ENCODE measurements at regions not wholly inside any gene's neighbourhood (a gene's known extent, or its start where the extent isn't known, plus 50 kb on each side); places are given as distances from the start of the nearest gene placed in this dataset.

- no peak for ATAC-seq
- no peak for TF ChIP-seq RARB (CRISPR knock-in tag; IDR thresholded peaks at IDR 0.05)
- TF ChIP-seq PPARA (CRISPR knock-in tag; IDR thresholded peaks at IDR 0.05; ENCODE audit: borderline replicate concordance): no peak
- no peak for TF ChIP-seq ZNF565 (CRISPR knock-in tag; conservative IDR thresholded peaks at IDR 0.05; ENCODE audit: low read depth)
- TF ChIP-seq ESRRG (CRISPR knock-in tag; IDR thresholded peaks at IDR 0.05): no peak
- TF ChIP-seq ARNTL (CRISPR knock-in tag; IDR thresholded peaks at IDR 0.05; ENCODE audit: borderline replicate concordance, low read depth): no peak
- TF ChIP-seq CSDC2 (CRISPR knock-in tag; IDR thresholded peaks at IDR 0.05): no peak
Observed at GRCh38 chr1:30378991-30379581, 344.3 kb downstream of the MATN1 start.

GRCh38 chr1:30378003-30378596 lies 345.3 kb downstream of the MATN1 start:
- no peak for ATAC-seq
- no peak for TF ChIP-seq ISL1 (CRISPR knock-in tag; IDR thresholded peaks at IDR 0.05)
- no peak for TF ChIP-seq CSRNP3 (CRISPR knock-in tag; IDR thresholded peaks at IDR 0.05)
- TF ChIP-seq ARNTL (CRISPR knock-in tag; IDR thresholded peaks at IDR 0.05; ENCODE audit: borderline replicate concordance, low read depth): no peak
- no peak for TF ChIP-seq PPARA (CRISPR knock-in tag; IDR thresholded peaks at IDR 0.05; ENCODE audit: borderline replicate concordance)
- TF ChIP-seq TOX (CRISPR knock-in tag; IDR thresholded peaks at IDR 0.05; ENCODE audit: borderline replicate concordance): no peak
- TF ChIP-seq BACH2 (CRISPR knock-in tag; IDR thresholded peaks at IDR 0.05; ENCODE audit: borderline replicate concordance): no peak
- no peak for TF ChIP-seq TSHZ2 (CRISPR knock-in tag; IDR thresholded peaks at IDR 0.05)
- no peak for TF ChIP-seq ZFP30 (CRISPR knock-in tag; IDR thresholded peaks at IDR 0.05)
- no peak for TF ChIP-seq ZC3H10 (CRISPR knock-in tag; IDR thresholded peaks at IDR 0.05)
- TF ChIP-seq ZNF565 (CRISPR knock-in tag; conservative IDR thresholded peaks at IDR 0.05; ENCODE audit: low read depth): no peak
- TF ChIP-seq ZNF8 (CRISPR knock-in tag; IDR thresholded peaks at IDR 0.05): no peak
- no peak for TF ChIP-seq PATZ1 (CRISPR knock-in tag; IDR thresholded peaks at IDR 0.05; ENCODE audit: borderline replicate concordance)
- TF ChIP-seq CREB5 (CRISPR knock-in tag; IDR thresholded peaks at IDR 0.05; ENCODE audit: low read depth): no peak
- TF ChIP-seq TCF4 (CRISPR knock-in tag; IDR thresholded peaks at IDR 0.05; ENCODE audit: borderline replicate concordance): no peak

- ATAC-seq: no peak
- no peak for TF ChIP-seq ZNF8 (CRISPR knock-in tag; IDR thresholded peaks at IDR 0.05)
- TF ChIP-seq SNAI2 (CRISPR knock-in tag; IDR thresholded peaks at IDR 0.05): no peak
- TF ChIP-seq TCF4 (CRISPR knock-in tag; IDR thresholded peaks at IDR 0.05; ENCODE audit: borderline replicate concordance): no peak
- TF ChIP-seq POU6F1 (CRISPR knock-in tag; IDR thresholded peaks at IDR 0.05; ENCODE audit: borderline replicate concordance, low read depth): no peak
- no peak for TF ChIP-seq ARNTL (CRISPR knock-in tag; IDR thresholded peaks at IDR 0.05; ENCODE audit: borderline replicate concordance, low read depth)
- no peak for TF ChIP-seq CREB5 (CRISPR knock-in tag; IDR thresholded peaks at IDR 0.05; ENCODE audit: low read depth)
- TF ChIP-seq GLIS3 (CRISPR knock-in tag; IDR thresholded peaks at IDR 0.05): no peak
- no peak for TF ChIP-seq ZFP30 (CRISPR knock-in tag; IDR thresholded peaks at IDR 0.05)
- TF ChIP-seq PATZ1 (CRISPR knock-in tag; IDR thresholded peaks at IDR 0.05; ENCODE audit: borderline replicate concordance): no peak
- no peak for TF ChIP-seq ZNF565 (CRISPR knock-in tag; conservative IDR thresholded peaks at IDR 0.05; ENCODE audit: low read depth)
- no peak for TF ChIP-seq ZFP3 (CRISPR knock-in tag; IDR thresholded peaks at IDR 0.05)
- no peak for TF ChIP-seq ZC3H10 (CRISPR knock-in tag; IDR thresholded peaks at IDR 0.05)
- TF ChIP-seq ZNF70 (CRISPR knock-in tag; IDR thresholded peaks at IDR 0.05): no peak
- TF ChIP-seq OSR1 (CRISPR knock-in tag; IDR thresholded peaks at IDR 0.05): no peak
Observed at GRCh38 chr1:30377230-30378002, 346.0 kb downstream of the MATN1 start.
